Ovary (tissue), 3 donors: ENCODE measurements at regions not wholly inside any gene's neighbourhood (a gene's known extent, or its start where the extent isn't known, plus 50 kb on each side); places are given as distances from the start of the nearest gene placed in this dataset.

ENCODE experiments used
- POLR2A ChIP-seq: fragments of 450-650 bp; IDR thresholded peaks from one replicate; pipeline ENCODE4 v1.6.1; 2017; ENCODE audit warnings: antibody characterized with exemption, mild to moderate bottlenecking, moderate library complexity
- TF ChIP-seq, protein P1 (sequence below), 3 donors: fragments of 450-650 bp in 2 of 3; fragments of 200-600 bp in 1 of 3; IDR thresholded peaks; one replicate each; pipeline versions ENCODE4 v1.5.1 to v1.8.0; 2016 to 2022; ENCODE audit warnings: antibody characterized with exemption in 3 of 3, mild to moderate bottlenecking in 1 of 3
- donor health status: DM: no; HTN: no; CAD: no.

GRCh38 chr21:15121655-15122120, 56.9 kb upstream of the NRIP1 start:
- TF ChIP-seq, protein P1, sequence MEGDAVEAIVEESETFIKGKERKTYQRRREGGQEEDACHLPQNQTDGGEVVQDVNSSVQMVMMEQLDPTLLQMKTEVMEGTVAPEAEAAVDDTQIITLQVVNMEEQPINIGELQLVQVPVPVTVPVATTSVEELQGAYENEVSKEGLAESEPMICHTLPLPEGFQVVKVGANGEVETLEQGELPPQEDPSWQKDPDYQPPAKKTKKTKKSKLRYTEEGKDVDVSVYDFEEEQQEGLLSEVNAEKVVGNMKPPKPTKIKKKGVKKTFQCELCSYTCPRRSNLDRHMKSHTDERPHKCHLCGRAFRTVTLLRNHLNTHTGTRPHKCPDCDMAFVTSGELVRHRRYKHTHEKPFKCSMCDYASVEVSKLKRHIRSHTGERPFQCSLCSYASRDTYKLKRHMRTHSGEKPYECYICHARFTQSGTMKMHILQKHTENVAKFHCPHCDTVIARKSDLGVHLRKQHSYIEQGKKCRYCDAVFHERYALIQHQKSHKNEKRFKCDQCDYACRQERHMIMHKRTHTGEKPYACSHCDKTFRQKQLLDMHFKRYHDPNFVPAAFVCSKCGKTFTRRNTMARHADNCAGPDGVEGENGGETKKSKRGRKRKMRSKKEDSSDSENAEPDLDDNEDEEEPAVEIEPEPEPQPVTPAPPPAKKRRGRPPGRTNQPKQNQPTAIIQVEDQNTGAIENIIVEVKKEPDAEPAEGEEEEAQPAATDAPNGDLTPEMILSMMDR (IDR thresholded peaks at IDR 0.05) = no peak
- no peak for TF ChIP-seq POLR2A
